HepG2 (cell line): ENCODE measurements at regions not wholly inside any gene's neighbourhood (a gene's known extent, or its start where the extent isn't known, plus 50 kb on each side); places are given as distances from the start of the nearest gene placed in this dataset.

ENCODE experiments used
- ATAC-seq: fragments of 200-7000 bp; cut with Tn5 transposase; 3 replicates; pipeline ENCODE4 v1.9.1; 2020; ENCODE audit warnings: mild to moderate bottlenecking, moderate library complexity
- BruUV-seq: library from RNA; stranded (reverse); fragments of 400-500 nt; replicated peaks from 2 replicates; lab custom pipeline; 2021; lab: Mats Ljungman, UMichigan
- CTCF ChIA-PET: fragments of 300-600 bp; formaldehyde crosslinking; extraction: SDS; loops from one replicate; lab custom pipeline; 2021; ENCODE audit warnings: low total read pairs, inconsistent platforms, low intra/inter-chr PET ratio; lab: Yijun Ruan, JAX
- POLR2A ChIA-PET: fragments of 350-600 bp; sonication (Branson Sonifier 250); formaldehyde crosslinking; loops from one replicate; lab custom pipeline; 2020; ENCODE audit warnings: antibody characterized with exemption, inconsistent platforms; lab: Yijun Ruan, JAX
- DNase-seq: peaks from one replicate; pipeline ENCODE4 v3.0.0-alpha.2; 2015; ENCODE audit warnings: low spot score
- FAIRE-seq: peaks from 3 replicates; lab custom pipeline; 2011; peaks lifted over from hg19 to GRCh38; lab: Jason Lieb, UNC
- H2AFZ ChIP-seq: one replicate; pipeline ENCODE4 v1.6.1; 2011; ENCODE audit warnings: low read length, inconsistent platforms
- H3K27ac ChIP-seq: fragments of 300-600 bp; 3 replicates; pipeline ENCODE4 v1.8.0; 2011; ENCODE audit warnings: mixed run types, mild to moderate bottlenecking, mixed read lengths, low read length, inconsistent platforms; ENCODE audit not compliant: insufficient read depth; ENCODE audit errors: extremely low read length
- H3K27me3 ChIP-seq, 2 experiments: fragments of 200-600 bp in 1 of 2; 2 replicates in 1 of 2; 3 replicates in 1 of 2; pipeline versions ENCODE4 v1.6.0 to v1.8.0; 2011; ENCODE audit warnings: low read length in 2 of 2, mild to moderate bottlenecking in 2 of 2, moderate library complexity in 2 of 2, inconsistent platforms in 1 of 2; ENCODE audit not compliant: insufficient read depth in 2 of 2, control insufficient read depth in 1 of 2
- H3K36me3 ChIP-seq, 2 experiments: fragments of 200-600 bp in 1 of 2; replicated peaks in 1 of 2; 2 replicates in 1 of 2; 3 replicates in 1 of 2; pipeline versions ENCODE4 v1.5.1 to v1.8.0; 2011; ENCODE audit warnings: low read length in 2 of 2, inconsistent platforms in 1 of 2; ENCODE audit not compliant: insufficient read depth in 2 of 2, control insufficient read depth in 1 of 2
- H3K4me1 ChIP-seq: 2 replicates; pipeline ENCODE4 v1.5.1; 2012; ENCODE audit warnings: low read length, inconsistent platforms; ENCODE audit not compliant: insufficient read depth
- H3K4me2 ChIP-seq: 2 replicates; pipeline ENCODE4 v1.6.0; 2011; ENCODE audit warnings: low read depth, low read length, inconsistent platforms
- H3K4me3 ChIP-seq, 3 experiments: fragments of 200-600 bp in 1 of 3; sonication (generic), shearing (Covaris generic) in 1 of 3; replicated peaks in 1 of 3; 2 replicates each; pipeline ENCODE4 v1.5.1; 2011 to 2016; ENCODE audit warnings: low read length in 3 of 3, inconsistent platforms in 2 of 3, low read depth in 2 of 3, mild to moderate bottlenecking in 2 of 3, control low read depth in 1 of 3, mixed read lengths in 1 of 3; ENCODE audit not compliant: insufficient read depth in 1 of 3
- H3K79me2 ChIP-seq: one replicate; pipeline ENCODE4 v1.6.1; 2011; ENCODE audit warnings: low read length, inconsistent platforms; ENCODE audit not compliant: insufficient read depth
- H3K9ac ChIP-seq: 2 replicates; pipeline ENCODE4 v1.6.0; 2011; ENCODE audit warnings: mild to moderate bottlenecking, low read depth, low read length, inconsistent platforms; ENCODE audit not compliant: insufficient read depth
- H3K9me3 ChIP-seq: 2 replicates; pipeline ENCODE4 v1.5.1; 2012; ENCODE audit warnings: mild to moderate bottlenecking, low read length
- H4K20me1 ChIP-seq: 2 replicates; pipeline ENCODE4 v1.6.0; 2011; ENCODE audit warnings: inconsistent platforms, mild to moderate bottlenecking, low read length, moderate library complexity; ENCODE audit not compliant: insufficient read depth
- ADNP ChIP-seq: sonication (generic); formaldehyde crosslinking; IDR thresholded peaks from 2 replicates; pipeline ENCODE4 v1.4.0; 2020; ENCODE audit warnings: missing genetic modification reagents
- HNRNPH1 ChIP-seq: fragments of 200-400 bp; formaldehyde crosslinking; optimal IDR thresholded peaks from 2 replicates; pipeline ENCODE3; 2017; ENCODE audit warnings: mild to moderate bottlenecking, low read depth, low read length
- KDM6A ChIP-seq: IDR thresholded peaks from 2 replicates; pipeline ENCODE4 v1.6.1; 2016; ENCODE audit warnings: low read depth
- MBD4 ChIP-seq: IDR thresholded peaks from 2 replicates; pipeline ENCODE4 v1.6.1; 2012; ENCODE audit warnings: low read length, inconsistent platforms, borderline replicate concordance
- MBNL3 ChIP-seq: fragments of 250-450 bp; sonication (Bioruptor Pico); conservative IDR thresholded peaks from 2 replicates; pipeline ENCODE4 v1.8.0; 2022; ENCODE audit warnings: mild to moderate bottlenecking, inconsistent platforms
- NBN ChIP-seq: fragments of 450-650 bp; conservative IDR thresholded peaks from 2 replicates; pipeline ENCODE4 v1.6.1; 2017
- TAF15 ChIP-seq: fragments of 200-400 bp; formaldehyde crosslinking; IDR thresholded peaks from one replicate; pipeline ENCODE4 v1.6.1; 2018; ENCODE audit warnings: mild to moderate bottlenecking, low read depth, low read length; ENCODE audit not compliant: poor library complexity, severe bottlenecking
- YEATS2 ChIP-seq: sonication (generic); formaldehyde crosslinking; IDR thresholded peaks from 2 replicates; pipeline ENCODE4 v1.4.0; 2020; ENCODE audit warnings: missing genetic modification reagents, borderline replicate concordance
- ZFAT ChIP-seq: sonication (generic); formaldehyde crosslinking; conservative IDR thresholded peaks from 2 replicates; pipeline ENCODE4 v1.8.1; 2023; ENCODE audit warnings: missing genetic modification reagents, inconsistent platforms
- ZNF879 ChIP-seq: sonication (generic); formaldehyde crosslinking; IDR thresholded peaks from 2 replicates; pipeline ENCODE4 v1.8.1; 2023; ENCODE audit warnings: missing genetic modification reagents
- ZSCAN20 ChIP-seq: sonication (generic); formaldehyde crosslinking; IDR thresholded peaks from 2 replicates; pipeline ENCODE4 v1.4.0; 2020; ENCODE audit warnings: missing genetic modification reagents, mild to moderate bottlenecking, borderline replicate concordance
- ZZZ3 ChIP-seq: sonication (generic); formaldehyde crosslinking; IDR thresholded peaks from 2 replicates; pipeline ENCODE4 v1.4.0; 2020; ENCODE audit warnings: missing genetic modification reagents, mild to moderate bottlenecking, borderline replicate concordance
- WGBS: methylation state at CpG from one replicate; pipeline ENCODE4 v1.1.6; 2017; ENCODE audit warnings: low lambda C conversion rate; 5-methylcytosine and 5-hydroxymethylcytosine counted together
- in situ Hi-C: cut with HindIII; loops from 2 replicates; pipeline ENCODE4 v1.10.0; 2017; ENCODE audit warnings: low pct_unique_long_range_greater_than_20kb; ENCODE audit not compliant: extremely low pct_ligation_motif_present
- intact Hi-C: fragments of 100-400 bp; cut with micrococcal nuclease; formaldehyde crosslinking; loops from one replicate; pipeline ENCODE4 v1.10.0; 2022; ENCODE audit not compliant: unreplicated experiment
- TF ChIP-seq, protein P1 (sequence below): sonication (generic); formaldehyde crosslinking; conservative IDR thresholded peaks from 2 replicates; pipeline ENCODE4 v1.4.0; 2020; ENCODE audit warnings: mild to moderate bottlenecking, missing genetic modification reagents, moderate library complexity
- TF ChIP-seq, protein P2 (sequence below): sonication (generic); formaldehyde crosslinking; IDR thresholded peaks from 2 replicates; pipeline ENCODE4 v1.4.0; 2020; ENCODE audit warnings: missing genetic modification reagents, borderline replicate concordance
- TF ChIP-seq, protein P3 (sequence below): sonication (generic); formaldehyde crosslinking; conservative IDR thresholded peaks from 2 replicates; pipeline ENCODE4 v1.4.0; 2020; ENCODE audit warnings: missing genetic modification reagents

DNA sequence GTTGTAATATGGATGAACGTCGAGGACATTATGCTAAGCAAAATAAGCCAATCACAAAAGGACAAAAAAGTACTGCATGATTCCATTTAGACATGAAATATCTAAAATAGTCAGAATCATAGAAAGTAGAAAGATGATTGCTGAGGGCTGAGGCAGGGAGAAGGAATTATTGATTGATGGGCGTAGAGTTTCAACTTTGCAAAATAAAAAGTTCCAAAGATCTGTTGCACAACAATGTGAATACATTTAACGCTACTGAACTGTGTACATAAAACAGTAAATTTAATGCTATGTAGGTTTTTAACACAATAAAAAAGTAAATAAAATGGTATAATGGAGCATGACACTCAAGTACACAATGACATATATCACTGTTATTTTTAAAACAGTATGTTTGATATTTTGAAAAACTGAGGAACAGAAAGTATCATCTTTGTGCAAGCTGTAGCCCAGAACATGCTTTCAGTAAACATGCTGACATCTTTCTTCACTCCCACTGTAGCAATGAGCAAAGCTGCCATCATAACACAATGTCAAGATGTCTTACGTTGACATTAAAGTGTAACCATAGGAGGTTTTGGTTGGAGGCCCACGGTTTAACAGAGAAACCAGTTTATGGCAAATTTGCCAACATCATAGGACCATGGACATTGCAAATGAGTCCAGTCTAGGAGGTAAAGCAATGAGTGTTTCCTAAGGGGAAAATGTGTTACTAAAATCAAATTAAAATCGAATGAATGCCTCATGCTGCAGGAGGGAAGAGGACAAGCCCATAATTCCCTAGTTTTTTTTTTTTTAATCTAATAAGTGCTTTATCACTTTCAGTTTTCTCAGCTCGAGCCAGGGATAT is 125.8 kb upstream of the SGCD start:
- Histone ChIP-seq H3K36me3 (no peaks in the 10 kb centered on the region), H3K4me2 (no peak overlapping the region), H3K9ac (no peak overlapping the region), H4K20me1 (no peaks in the 10 kb centered on the region), H3K27ac (no peak overlapping the region), H3K9me3 (peaks cover 19% of the 10 kb centered on the region), H3K4me3 (no peak overlapping the region), H2AFZ (no peak overlapping the region), H3K79me2 (no peaks in the 10 kb centered on the region), H3K27me3 (no peaks in the 10 kb centered on the region), H3K4me1 (no peaks in the 10 kb centered on the region)
- no peak for FAIRE-seq
- BruUV-seq = no TSS peak
- in situ Hi-C loops (no loop called here), intact Hi-C loops (no loop called here)
- CTCF ChIA-PET = no interaction called here
- no peak for ATAC-seq
- DNase-seq = no peak
- POLR2A ChIA-PET = no interaction called here
- WGBS = 1% methylated on average over 8 of the region's 8 CpGs
- TF ChIP-seq MBNL3 (CRISPR knock-in tag) (no peak), KDM6A (CRISPR knock-in tag) (no peak), ZSCAN20 (CRISPR knock-in tag) (no peak), TAF15 (no peak), HNRNPH1 (no peak), ZFAT (CRISPR knock-in tag) (no peak), ZZZ3 (CRISPR knock-in tag) (no peak), NBN (no peak), ADNP (CRISPR knock-in tag) (no peak), MBD4 (no peak), YEATS2 (CRISPR knock-in tag) (no peak), ZNF879 (CRISPR knock-in tag) (no peak)
- TF ChIP-seq, protein P1, sequence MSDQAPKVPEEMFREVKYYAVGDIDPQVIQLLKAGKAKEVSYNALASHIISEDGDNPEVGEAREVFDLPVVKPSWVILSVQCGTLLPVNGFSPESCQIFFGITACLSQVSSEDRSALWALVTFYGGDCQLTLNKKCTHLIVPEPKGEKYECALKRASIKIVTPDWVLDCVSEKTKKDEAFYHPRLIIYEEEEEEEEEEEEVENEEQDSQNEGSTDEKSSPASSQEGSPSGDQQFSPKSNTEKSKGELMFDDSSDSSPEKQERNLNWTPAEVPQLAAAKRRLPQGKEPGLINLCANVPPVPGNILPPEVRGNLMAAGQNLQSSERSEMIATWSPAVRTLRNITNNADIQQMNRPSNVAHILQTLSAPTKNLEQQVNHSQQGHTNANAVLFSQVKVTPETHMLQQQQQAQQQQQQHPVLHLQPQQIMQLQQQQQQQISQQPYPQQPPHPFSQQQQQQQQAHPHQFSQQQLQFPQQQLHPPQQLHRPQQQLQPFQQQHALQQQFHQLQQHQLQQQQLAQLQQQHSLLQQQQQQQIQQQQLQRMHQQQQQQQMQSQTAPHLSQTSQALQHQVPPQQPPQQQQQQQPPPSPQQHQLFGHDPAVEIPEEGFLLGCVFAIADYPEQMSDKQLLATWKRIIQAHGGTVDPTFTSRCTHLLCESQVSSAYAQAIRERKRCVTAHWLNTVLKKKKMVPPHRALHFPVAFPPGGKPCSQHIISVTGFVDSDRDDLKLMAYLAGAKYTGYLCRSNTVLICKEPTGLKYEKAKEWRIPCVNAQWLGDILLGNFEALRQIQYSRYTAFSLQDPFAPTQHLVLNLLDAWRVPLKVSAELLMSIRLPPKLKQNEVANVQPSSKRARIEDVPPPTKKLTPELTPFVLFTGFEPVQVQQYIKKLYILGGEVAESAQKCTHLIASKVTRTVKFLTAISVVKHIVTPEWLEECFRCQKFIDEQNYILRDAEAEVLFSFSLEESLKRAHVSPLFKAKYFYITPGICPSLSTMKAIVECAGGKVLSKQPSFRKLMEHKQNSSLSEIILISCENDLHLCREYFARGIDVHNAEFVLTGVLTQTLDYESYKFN (CRISPR knock-in tag) = no peak
- TF ChIP-seq, protein P2, sequence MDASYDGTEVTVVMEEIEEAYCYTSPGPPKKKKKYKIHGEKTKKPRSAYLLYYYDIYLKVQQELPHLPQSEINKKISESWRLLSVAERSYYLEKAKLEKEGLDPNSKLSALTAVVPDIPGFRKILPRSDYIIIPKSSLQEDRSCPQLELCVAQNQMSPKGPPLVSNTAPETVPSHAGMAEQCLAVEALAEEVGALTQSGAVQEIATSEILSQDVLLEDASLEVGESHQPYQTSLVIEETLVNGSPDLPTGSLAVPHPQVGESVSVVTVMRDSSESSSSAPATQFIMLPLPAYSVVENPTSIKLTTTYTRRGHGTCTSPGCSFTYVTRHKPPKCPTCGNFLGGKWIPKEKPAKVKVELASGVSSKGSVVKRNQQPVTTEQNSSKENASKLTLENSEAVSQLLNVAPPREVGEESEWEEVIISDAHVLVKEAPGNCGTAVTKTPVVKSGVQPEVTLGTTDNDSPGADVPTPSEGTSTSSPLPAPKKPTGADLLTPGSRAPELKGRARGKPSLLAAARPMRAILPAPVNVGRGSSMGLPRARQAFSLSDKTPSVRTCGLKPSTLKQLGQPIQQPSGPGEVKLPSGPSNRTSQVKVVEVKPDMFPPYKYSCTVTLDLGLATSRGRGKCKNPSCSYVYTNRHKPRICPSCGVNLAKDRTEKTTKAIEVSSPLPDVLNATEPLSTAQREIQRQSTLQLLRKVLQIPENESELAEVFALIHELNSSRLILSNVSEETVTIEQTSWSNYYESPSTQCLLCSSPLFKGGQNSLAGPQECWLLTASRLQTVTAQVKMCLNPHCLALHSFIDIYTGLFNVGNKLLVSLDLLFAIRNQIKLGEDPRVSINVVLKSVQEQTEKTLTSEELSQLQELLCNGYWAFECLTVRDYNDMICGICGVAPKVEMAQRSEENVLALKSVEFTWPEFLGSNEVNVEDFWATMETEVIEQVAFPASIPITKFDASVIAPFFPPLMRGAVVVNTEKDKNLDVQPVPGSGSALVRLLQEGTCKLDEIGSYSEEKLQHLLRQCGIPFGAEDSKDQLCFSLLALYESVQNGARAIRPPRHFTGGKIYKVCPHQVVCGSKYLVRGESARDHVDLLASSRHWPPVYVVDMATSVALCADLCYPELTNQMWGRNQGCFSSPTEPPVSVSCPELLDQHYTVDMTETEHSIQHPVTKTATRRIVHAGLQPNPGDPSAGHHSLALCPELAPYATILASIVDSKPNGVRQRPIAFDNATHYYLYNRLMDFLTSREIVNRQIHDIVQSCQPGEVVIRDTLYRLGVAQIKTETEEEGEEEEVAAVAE = no peak
- TF ChIP-seq, protein P3, sequence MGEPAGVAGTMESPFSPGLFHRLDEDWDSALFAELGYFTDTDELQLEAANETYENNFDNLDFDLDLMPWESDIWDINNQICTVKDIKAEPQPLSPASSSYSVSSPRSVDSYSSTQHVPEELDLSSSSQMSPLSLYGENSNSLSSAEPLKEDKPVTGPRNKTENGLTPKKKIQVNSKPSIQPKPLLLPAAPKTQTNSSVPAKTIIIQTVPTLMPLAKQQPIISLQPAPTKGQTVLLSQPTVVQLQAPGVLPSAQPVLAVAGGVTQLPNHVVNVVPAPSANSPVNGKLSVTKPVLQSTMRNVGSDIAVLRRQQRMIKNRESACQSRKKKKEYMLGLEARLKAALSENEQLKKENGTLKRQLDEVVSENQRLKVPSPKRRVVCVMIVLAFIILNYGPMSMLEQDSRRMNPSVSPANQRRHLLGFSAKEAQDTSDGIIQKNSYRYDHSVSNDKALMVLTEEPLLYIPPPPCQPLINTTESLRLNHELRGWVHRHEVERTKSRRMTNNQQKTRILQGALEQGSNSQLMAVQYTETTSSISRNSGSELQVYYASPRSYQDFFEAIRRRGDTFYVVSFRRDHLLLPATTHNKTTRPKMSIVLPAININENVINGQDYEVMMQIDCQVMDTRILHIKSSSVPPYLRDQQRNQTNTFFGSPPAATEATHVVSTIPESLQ (CRISPR knock-in tag) = no peak
